Prostate gland (tissue), 2 donors: ENCODE measurements at regions not wholly inside any gene's neighbourhood (a gene's known extent, or its start where the extent isn't known, plus 50 kb on each side); places are given as distances from the start of the nearest gene placed in this dataset.

Experiments used
- POLR2AphosphoS5 ChIP-seq: sonication (generic); formaldehyde crosslinking; IDR thresholded peaks from one replicate; pipeline ENCODE4 v1.6.1; 2017; ENCODE audit warnings: antibody characterized with exemption
- TF ChIP-seq, protein P1 (sequence below), 4 experiments: fragments of 200-600 bp in 2 of 4; fragments of 450-650 bp in 2 of 4; sonication (generic) in 2 of 4; IDR thresholded peaks; 1 replicate in 3 of 4; 2 replicates in 1 of 4; pipeline ENCODE4 v1.5.1; 2016 to 2019; ENCODE audit warnings: antibody characterized with exemption in 4 of 4, mild to moderate bottlenecking in 2 of 4, moderate library complexity in 2 of 4

DNA sequence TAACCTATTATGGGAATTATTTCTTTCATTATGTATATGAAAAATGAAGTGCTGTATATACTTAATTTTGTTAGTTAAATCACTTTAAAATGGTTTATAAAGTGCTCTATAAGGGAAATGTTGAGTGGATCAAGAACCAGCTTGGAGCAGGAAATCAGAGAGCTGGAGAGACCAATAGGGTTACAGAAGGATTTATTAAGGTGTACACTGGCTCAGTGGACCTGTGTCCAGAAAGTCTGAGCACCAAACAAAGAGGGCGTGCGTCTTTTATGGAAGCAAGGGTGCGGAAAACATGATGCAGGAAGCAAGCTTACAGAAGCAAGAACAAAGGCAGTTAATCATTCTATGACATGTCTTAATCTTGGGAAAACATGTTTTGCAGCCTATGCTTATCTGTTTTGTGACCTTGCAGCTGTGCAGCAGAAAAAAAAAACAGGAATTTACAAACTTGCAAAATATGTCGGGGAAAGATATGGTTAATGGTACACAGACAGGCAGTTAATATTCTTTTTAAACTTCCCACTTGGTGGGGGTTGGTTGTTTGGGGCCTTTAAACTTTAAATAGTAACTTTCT is 65.2 kb upstream of the SLC35G4 start:
- TF ChIP-seq, protein P1, sequence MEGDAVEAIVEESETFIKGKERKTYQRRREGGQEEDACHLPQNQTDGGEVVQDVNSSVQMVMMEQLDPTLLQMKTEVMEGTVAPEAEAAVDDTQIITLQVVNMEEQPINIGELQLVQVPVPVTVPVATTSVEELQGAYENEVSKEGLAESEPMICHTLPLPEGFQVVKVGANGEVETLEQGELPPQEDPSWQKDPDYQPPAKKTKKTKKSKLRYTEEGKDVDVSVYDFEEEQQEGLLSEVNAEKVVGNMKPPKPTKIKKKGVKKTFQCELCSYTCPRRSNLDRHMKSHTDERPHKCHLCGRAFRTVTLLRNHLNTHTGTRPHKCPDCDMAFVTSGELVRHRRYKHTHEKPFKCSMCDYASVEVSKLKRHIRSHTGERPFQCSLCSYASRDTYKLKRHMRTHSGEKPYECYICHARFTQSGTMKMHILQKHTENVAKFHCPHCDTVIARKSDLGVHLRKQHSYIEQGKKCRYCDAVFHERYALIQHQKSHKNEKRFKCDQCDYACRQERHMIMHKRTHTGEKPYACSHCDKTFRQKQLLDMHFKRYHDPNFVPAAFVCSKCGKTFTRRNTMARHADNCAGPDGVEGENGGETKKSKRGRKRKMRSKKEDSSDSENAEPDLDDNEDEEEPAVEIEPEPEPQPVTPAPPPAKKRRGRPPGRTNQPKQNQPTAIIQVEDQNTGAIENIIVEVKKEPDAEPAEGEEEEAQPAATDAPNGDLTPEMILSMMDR (IDR thresholded peaks at IDR 0.05) = no peak
- TF ChIP-seq POLR2AphosphoS5 = no peak
